GM19397 (cell line): ENCODE measurements at regions not wholly inside any gene's neighbourhood (a gene's known extent, or its start where the extent isn't known, plus 50 kb on each side); places are given as distances from the start of the nearest gene placed in this dataset.

ENCODE experiments used
- ATAC-seq: cut with Tn5 transposase; IDR thresholded peaks from one replicate; pipeline ENCODE4 v1.9.1; 2021; ENCODE audit warnings: mild to moderate bottlenecking, moderate library complexity; ENCODE audit not compliant: unreplicated experiment

DNA sequence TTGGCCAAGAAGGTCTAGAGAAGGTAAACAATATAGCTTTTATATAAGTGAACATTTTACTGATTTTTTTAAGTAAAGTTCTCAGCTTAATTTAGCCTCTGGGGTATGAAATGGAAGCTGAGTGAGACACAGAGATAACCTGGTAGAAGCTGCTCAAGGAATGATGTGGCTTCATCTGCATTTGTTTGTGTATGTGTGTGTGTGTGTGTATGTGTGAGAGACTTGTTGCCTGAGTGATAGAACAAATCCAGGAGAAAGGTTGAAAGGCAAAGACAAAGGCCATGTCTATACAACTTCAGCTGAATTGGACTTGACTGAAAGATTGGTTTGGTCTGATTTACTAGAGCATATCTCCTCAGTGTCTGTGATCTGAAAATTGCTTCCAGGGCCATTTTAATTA, 63.6 kb downstream of the PCDH7 start:
- no peak for ATAC-seq

GRCh38 chr4:30789219-30789671, 69.1 kb downstream of the PCDH7 start:
- no peak for ATAC-seq

- ATAC-seq: no peak
Measured at GRCh38 chr4:30790123-30790522, 70.0 kb downstream of the PCDH7 start.

- ATAC-seq: no peak
Measured at GRCh38 chr4:30790998-30791397, 70.8 kb downstream of the PCDH7 start.

DNA sequence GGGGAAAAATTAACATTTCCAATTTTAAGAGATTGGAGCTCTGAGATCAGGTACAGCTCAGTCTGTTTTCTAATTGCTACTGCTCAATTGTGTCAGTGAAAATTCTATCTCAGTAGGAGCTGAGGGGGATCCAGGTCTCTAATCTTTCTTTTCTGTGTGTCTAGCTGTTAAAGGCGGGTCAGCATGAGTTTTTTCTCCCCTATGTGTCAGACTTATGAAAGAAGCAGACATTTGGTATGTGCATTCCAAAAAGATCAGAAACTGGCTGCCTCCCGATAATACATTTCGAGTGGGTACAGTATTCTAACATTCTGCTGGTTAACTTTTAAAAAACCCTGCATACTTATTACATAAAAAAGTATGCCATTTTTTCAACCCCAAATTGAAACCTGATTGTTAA, 72.4 kb downstream of the PCDH7 start:
- ATAC-seq: no peak

DNA sequence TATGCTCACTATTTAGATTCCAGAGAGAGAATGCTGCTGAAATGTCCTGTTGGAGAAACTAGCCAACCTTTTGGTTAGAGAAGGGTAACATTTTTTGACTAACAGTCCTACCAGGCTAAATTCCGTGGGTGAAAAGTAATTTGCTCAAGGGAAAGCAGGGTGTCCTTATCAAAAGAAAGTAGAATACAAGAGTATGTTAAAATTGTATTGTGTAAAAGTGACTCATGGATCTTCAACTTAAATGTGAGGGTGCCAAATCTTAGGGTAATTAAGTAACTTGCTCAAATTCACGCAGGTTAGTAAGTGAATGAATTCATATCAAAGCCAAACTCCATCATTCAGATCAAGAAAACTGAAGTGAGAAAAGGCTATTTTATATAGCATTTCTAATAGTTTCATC, 81.7 kb downstream of the PCDH7 start:
- ATAC-seq: no peak

DNA sequence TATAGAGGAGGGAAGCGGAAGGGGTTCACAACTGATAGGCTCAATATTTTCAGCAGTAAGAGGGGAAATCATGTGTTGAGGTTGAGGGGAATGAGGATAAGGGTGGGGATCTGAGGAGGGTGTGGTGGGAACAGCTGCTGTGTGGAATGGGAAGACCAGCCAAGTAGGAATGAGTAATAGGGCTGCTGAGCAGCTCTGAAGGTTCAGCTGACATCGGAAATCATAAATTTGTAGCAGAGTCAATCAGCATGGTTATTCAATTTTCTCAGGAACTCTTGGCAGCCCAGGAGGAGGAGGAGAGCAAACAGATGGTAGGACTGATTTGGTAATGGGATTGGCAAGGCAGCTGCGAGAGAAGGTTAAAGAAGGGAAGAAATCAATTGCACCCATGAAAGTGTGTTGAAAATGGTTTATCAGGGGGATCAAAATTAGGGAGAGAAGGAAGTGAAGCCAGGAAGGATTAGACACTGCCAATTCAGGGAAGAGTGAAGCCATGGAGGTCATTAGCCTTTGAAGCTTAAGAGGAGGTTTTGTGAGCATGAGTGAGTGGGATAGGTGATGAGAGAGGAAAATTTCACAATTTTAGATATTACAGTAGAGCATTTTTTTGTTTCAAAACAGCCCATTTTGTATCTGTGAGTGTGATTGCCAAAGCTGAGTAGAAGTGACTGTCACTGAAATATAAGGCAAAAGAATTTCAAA, 82.6 kb downstream of the PCDH7 start:
- no peak for ATAC-seq

DNA sequence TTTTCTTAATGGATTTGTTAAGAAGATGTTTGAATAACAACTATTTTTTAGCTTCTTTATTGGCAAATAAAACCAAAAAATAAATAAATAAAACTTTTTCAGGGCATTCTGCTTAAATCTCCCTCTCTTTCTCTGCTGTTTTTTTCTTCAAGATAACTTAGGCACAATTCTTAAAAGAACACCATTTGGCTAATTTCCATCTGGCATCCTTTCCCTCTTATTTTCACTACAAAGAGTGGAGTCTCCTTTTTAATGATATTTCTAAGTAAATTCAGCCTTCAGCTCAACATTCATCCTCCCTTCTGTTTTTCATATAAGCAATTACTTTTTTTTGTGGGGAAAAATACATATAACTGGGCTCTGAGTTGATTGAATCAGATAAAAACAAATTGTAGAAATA, 88.1 kb downstream of the PCDH7 start:
- no peak for ATAC-seq

DNA sequence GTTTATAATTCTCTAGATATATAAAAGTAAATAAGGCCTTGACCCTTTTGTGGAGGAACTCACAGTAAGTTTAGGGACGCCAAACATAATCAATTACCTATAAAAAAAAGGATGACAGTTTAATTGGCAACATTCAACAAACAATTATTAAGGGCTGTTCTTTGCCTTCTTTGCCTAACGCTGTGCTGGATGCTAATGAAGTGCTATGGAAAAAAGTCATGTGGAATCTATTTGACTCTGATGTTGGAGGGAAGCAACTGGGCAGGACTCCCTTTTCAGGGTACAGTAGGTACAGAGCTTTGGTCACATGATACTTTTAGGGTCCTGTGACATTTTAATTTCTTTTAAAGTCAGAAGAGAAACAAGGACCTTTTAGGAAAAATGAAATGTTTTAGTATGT, 91.1 kb downstream of the PCDH7 start:
- no peak for ATAC-seq

DNA sequence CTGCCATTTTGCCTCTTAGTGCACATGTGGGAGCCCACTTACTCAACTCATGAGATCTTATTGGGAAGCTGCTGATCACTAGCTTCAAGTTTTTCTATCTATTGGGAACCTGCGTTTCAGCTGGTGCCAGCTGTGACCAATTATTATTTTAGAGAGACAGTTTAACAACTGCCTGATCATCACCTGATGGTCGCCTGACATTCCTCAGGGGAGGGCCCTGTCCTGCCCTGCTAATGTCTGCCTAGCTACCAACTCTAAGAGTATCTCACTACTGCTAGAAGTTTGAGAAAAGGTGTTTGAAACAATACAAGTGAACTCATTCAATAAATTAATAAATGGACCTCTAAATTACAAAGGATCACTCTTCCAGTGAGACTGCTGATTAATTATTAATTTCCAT, 95.5 kb downstream of the PCDH7 start:
- no peak for ATAC-seq

DNA sequence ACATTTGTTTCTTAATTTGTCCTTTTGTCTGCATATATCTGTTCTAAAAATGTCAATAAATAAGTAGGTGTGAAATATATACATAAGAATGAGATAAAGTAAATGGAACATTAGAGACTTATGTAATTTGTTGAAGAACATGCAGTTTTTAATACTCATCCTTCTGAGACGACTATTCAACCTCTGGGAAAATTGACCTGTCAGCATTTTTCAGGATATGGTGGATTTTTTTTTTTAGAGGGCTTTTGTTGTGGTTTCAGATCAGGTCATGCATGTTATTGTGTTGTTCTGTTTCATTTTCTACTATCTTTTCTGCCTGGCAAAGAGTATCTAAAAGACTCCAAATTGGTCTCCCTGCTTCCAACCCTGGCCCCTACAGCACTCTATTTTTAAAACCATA, 97.3 kb downstream of the PCDH7 start:
- ATAC-seq: no peak

DNA sequence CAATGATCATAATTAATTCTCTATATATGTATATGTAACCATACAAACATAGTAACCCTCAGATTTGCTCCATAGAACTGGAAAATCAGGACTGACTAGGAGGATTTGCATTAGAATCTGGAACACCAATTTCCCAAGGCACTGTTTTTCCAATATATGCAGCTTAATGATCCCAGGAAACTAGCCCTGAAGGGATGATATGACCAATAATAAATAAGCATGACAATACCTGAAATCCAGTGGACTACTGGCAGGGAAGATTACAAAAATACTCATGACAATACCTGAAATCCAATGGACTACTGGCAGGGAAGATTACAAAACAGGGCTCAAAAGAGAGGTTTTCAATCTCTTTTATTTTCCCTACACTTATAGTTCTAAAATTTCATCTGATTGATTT, 98.4 kb downstream of the PCDH7 start:
- ATAC-seq: no peak

- ATAC-seq: no peak
Measured at GRCh38 chr4:30821275-30821674, 101.1 kb downstream of the PCDH7 start.

DNA sequence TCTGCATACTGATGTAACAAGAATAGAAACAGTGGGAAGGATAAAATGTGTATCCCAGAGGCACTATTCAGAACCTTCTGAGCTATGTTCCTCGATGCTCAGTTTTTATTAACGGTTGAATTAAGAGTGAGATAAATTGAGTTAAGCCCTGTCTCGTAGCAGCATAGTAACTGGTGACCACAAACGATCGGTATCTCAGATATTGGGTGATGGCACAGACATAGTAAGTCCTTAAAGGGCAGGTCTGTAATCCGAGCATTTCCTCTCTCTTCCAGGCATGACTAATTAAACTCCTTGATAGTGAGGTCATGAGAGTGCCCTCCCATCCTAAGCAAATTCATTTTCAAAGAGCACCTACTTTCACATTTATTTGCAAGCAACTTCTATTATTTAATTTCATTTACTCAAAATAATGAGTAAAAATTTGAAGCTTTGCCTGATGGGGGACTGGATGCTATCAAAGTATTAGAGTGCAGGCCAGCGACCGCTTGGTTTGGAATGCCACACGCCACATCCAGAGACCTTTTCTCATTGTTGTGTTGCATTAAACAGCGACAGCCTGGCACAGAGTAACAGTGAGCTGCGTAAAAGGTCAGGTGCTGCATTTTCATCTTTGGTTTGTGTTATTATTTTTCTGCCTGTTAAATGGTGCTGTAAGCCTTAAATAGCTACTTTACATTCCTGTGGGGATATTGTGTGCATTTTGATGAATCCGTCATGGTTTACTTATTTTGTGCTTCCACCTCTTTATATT, 101.9 kb downstream of the PCDH7 start:
- no peak for ATAC-seq

DNA sequence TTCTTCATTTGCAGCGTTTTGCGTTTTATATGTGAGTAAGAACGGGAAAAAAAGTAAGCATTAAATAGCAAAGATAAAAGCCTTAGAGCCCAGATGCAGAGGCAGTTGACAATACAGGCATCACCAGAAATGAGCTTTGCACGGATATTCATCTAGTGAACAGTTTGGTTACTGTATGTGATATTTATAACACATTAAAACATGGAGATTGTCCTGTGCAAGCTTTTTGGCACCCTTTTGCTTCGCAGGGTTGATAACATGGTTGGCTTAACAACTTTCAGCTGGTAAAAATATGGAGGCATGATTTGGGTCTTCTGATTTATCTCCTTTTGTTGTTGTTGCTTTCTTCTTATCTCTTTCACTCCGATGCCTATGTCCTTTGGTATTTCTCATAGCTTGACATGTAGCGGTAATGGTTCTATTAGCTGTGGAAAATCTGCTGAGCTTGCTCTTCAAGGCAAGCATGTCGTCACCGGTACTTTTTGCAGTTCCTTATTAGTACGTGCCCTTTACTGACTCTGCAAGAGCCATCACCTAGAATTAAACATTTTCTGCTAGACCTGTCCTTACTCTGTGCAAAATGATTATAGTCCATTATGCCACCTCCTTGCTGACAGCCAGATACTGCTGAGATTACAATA, 102.9 kb downstream of the PCDH7 start:
- ATAC-seq: no peak

GRCh38 chr4:30825008-30825770, 105.0 kb downstream of the PCDH7 start:
- no peak for ATAC-seq

DNA sequence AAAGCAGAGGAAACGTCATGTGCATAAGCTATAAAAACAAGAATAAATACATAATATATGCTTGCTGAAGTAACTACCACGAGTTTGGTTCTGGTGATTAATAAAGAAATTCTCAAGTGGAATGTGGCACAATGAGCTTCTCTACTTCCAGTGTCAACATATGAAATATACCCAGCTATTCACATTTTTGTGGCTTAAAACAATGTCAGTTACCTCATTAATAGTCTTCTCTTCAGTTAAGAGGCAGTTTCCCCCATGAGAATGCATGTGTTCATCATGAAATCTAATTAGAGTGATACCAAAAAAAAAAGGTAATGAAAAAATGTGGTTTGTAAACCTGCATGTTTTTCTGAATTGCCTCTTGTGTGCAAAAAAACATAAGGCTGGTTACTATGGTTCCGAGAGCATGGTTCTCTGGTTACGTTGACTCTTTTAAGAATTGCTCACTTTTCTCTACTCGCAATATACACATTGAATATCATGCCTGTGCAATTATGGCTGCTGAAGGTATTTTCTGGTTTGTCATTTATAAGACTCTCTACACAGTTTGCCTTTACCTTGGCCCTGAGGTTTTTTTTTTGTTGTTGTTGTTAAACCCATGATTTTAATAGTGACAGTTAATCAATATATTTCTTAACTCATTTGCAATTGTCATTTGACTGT, 108.2 kb downstream of the PCDH7 start:
- ATAC-seq: no peak

DNA sequence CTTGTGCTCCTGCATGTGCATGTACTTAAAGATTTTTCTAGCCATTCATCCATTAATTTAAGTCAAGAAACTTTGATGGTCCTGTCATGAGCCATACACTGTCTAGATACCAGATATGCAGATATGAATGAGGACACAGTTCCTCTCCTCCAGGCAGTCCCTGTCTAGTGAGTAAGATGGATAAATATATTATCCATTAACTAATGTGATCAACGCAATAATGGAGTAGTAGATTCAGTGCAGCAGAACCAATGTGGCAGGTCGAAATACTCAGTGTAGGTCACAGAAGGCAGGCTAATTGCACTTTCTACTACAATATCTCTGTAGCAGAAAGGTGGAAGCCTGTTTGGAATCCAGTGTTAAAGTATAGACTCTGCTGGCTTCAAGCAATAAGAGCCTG, 112.5 kb downstream of the PCDH7 start:
- ATAC-seq: no peak

GRCh38 chr4:30833206-30833605, 113.0 kb downstream of the PCDH7 start:
- ATAC-seq: no peak

- ATAC-seq: no peak
Measured at GRCh38 chr4:30835044-30835443, 114.9 kb downstream of the PCDH7 start.

DNA sequence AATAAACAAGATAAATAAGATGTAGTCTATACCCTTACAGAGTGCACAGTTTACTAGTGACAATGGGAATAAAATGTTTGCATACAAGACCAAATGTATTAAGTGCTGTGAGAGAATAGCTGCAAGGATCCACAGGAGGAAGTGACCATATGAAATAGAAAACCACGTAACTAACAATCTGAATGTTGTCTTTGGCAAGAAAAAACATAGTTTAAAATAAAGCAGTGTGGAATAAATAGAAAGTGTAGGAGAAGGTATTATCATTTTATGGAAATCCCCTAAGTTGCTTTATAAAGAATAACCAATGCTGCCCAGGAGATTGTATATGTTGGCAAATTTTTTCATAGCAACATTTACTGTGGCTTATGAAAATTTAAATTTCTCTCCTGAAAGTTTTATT, 116.1 kb downstream of the PCDH7 start:
- ATAC-seq: no peak
